Osteoblast (primary cell): ENCODE measurements at regions not wholly inside any gene's neighbourhood (a gene's known extent, or its start where the extent isn't known, plus 50 kb on each side); places are given as distances from the start of the nearest gene placed in this dataset. TPM values are rescaled to one million over a fixed set of nuclear protein-coding genes. Genes with fewer than 3 reads are reported as not detected.

Source experiments
- DNase-seq: peaks from one replicate; pipeline ENCODE4 v3.0.0; 2011; ENCODE audit warnings: low spot score, mixed read lengths; ENCODE audit not compliant: insufficient read length; ENCODE audit errors: missing footprints
- H2AFZ ChIP-seq: 2 replicates; pipeline ENCODE4 v1.6.0; 2011; ENCODE audit warnings: mild to moderate bottlenecking, low read length
- H3K27ac ChIP-seq: 2 replicates; pipeline ENCODE4 v1.5.1; 2011; ENCODE audit warnings: mild to moderate bottlenecking, low read depth, low read length, moderate library complexity
- H3K27me3 ChIP-seq: 2 replicates; pipeline ENCODE4 v1.6.0; 2012; ENCODE audit warnings: mild to moderate bottlenecking, control low read depth, inconsistent platforms, low read length, moderate library complexity; ENCODE audit not compliant: insufficient read depth
- H3K36me3 ChIP-seq: 2 replicates; pipeline ENCODE4 v1.5.1; 2011; ENCODE audit warnings: mild to moderate bottlenecking, low read length, control low read depth, moderate library complexity; ENCODE audit not compliant: insufficient read depth
- H3K4me1 ChIP-seq: 2 replicates; pipeline ENCODE4 v1.5.1; 2011; ENCODE audit warnings: mild to moderate bottlenecking, low read length, control low read depth, moderate library complexity; ENCODE audit not compliant: insufficient read depth
- H3K4me2 ChIP-seq: 2 replicates; pipeline ENCODE4 v1.6.0; 2011; ENCODE audit warnings: mild to moderate bottlenecking, low read length; ENCODE audit not compliant: insufficient read depth
- H3K4me3 ChIP-seq: fragments of 200-600 bp; sonication (generic); 3 replicates; pipeline ENCODE4 v1.5.1; 2012; ENCODE audit warnings: mild to moderate bottlenecking, low read length, inconsistent platforms; ENCODE audit not compliant: insufficient read depth
- H3K79me2 ChIP-seq: 2 replicates; pipeline ENCODE4 v1.6.0; 2012; ENCODE audit warnings: mild to moderate bottlenecking, low read length, control low read depth, inconsistent platforms; ENCODE audit not compliant: insufficient read depth
- H3K9me3 ChIP-seq: 2 replicates; pipeline ENCODE4 v1.5.1; 2011; ENCODE audit warnings: low read depth, low read length, control low read depth
- H4K20me1 ChIP-seq: 2 replicates; pipeline ENCODE4 v1.6.0; 2012; ENCODE audit warnings: mild to moderate bottlenecking, low read length, control low read depth; ENCODE audit not compliant: insufficient read depth
- small RNA-seq: library from RNA; depleted of rRNA; stranded (forward); fragments of <200 nt; gene quantifications from one replicate; pipeline ENCODE3, GENCODE V24; 2012
- TF ChIP-seq, protein P1 (sequence below): IDR thresholded peaks from 2 replicates; pipeline ENCODE4 v1.5.1; 2011; ENCODE audit warnings: mild to moderate bottlenecking, low read depth, low read length, moderate library complexity; ENCODE audit errors: extremely low read depth

DNA sequence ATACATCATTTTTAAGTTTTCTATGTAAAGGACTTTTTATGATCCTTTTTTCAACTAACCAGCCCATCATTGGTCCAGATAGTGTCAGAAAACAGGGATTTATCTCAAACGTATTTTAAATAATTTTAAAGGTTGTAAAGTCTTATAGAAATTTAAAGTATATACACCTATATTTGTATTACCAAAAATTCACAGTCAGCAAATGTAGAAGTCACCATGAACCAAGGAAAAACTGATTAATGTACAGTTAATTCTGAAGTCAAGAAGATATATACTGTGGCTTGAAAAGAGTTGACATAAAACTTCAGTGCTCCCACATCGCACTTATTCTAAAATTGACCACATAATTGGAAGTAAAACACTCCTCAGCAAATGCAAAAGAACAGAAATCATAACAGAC lies 52.4 kb upstream of the MAP2 start:
- Histone ChIP-seq H3K4me1 (peaks cover 16% of the 10 kb centered on the region), H3K9me3 (no peaks in the 10 kb centered on the region), H4K20me1 (no peaks in the 10 kb centered on the region), H2AFZ (no peak overlapping the region), H3K4me2 (no peak overlapping the region), H3K27me3 (no peaks in the 10 kb centered on the region), H3K27ac (no peak overlapping the region), H3K79me2 (no peaks in the 10 kb centered on the region), H3K4me3 (no peak overlapping the region), H3K36me3 (no peaks in the 10 kb centered on the region)
- TF ChIP-seq, protein P1, sequence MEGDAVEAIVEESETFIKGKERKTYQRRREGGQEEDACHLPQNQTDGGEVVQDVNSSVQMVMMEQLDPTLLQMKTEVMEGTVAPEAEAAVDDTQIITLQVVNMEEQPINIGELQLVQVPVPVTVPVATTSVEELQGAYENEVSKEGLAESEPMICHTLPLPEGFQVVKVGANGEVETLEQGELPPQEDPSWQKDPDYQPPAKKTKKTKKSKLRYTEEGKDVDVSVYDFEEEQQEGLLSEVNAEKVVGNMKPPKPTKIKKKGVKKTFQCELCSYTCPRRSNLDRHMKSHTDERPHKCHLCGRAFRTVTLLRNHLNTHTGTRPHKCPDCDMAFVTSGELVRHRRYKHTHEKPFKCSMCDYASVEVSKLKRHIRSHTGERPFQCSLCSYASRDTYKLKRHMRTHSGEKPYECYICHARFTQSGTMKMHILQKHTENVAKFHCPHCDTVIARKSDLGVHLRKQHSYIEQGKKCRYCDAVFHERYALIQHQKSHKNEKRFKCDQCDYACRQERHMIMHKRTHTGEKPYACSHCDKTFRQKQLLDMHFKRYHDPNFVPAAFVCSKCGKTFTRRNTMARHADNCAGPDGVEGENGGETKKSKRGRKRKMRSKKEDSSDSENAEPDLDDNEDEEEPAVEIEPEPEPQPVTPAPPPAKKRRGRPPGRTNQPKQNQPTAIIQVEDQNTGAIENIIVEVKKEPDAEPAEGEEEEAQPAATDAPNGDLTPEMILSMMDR: no peak
- DNase-seq: no peak

Small RNA genes lying in the stretch of these regions (small RNA-seq; reads per million reads assigned to genes)
- gene RNA5SP117: not detected
